Prostate gland (tissue), 2 donors: ENCODE measurements at regions not wholly inside any gene's neighbourhood (a gene's known extent, or its start where the extent isn't known, plus 50 kb on each side); places are given as distances from the start of the nearest gene placed in this dataset.

Source experiments
- DNase-seq: peaks from one replicate; pipeline ENCODE4 v3.0.0-alpha.2; 2019; ENCODE audit warnings: low spot score
- H3K27ac ChIP-seq, 2 donors: fragments of 200-600 bp; sonication (generic); 2 replicates each; pipeline ENCODE4 v1.5.1; 2017 to 2019
- H3K27me3 ChIP-seq: fragments of 200-600 bp; sonication (generic); replicated peaks from 2 replicates; pipeline ENCODE4 v1.5.1; 2019; ENCODE audit not compliant: insufficient read depth
- H3K36me3 ChIP-seq, 2 donors: fragments of 200-600 bp; sonication (generic); 1 replicate in 1 of 2; 2 replicates in 1 of 2; pipeline versions ENCODE4 v1.5.1 to v1.8.1; 2017 to 2019
- H3K4me1 ChIP-seq: fragments of 200-600 bp; sonication (generic); replicated peaks from 2 replicates; pipeline ENCODE4 v1.5.1; 2019
- H3K4me3 ChIP-seq, 2 donors: fragments of 200-600 bp; sonication (generic); 2 replicates each; pipeline ENCODE4 v1.5.1; 2017 to 2019
- H3K9me3 ChIP-seq: fragments of 200-600 bp; sonication (generic); 2 replicates; pipeline ENCODE4 v1.5.1; 2017
- CTCF ChIP-seq, 4 experiments: fragments of 200-600 bp in 2 of 4; fragments of 450-650 bp in 2 of 4; sonication (generic) in 2 of 4; IDR thresholded peaks; 1 replicate in 3 of 4; 2 replicates in 1 of 4; pipeline ENCODE4 v1.5.1; 2016 to 2019; ENCODE audit warnings: antibody characterized with exemption in 4 of 4, mild to moderate bottlenecking in 2 of 4, moderate library complexity in 2 of 4
- POLR2A ChIP-seq: fragments of 450-650 bp; IDR thresholded peaks from one replicate; pipeline ENCODE4 v1.6.1; 2016; ENCODE audit warnings: antibody characterized with exemption, mild to moderate bottlenecking
- POLR2AphosphoS5 ChIP-seq: sonication (generic); formaldehyde crosslinking; IDR thresholded peaks from one replicate; pipeline ENCODE4 v1.6.1; 2017; ENCODE audit warnings: antibody characterized with exemption
- WGBS: methylation state at CpG from one replicate; pipeline ENCODE4 v1.1.5; 2018; 5-methylcytosine and 5-hydroxymethylcytosine counted together
- intact Hi-C: fragments of 100-400 bp; cut with DNase I; formaldehyde crosslinking; loops from one replicate; pipeline ENCODE4 v1.14.2; 2022

DNA sequence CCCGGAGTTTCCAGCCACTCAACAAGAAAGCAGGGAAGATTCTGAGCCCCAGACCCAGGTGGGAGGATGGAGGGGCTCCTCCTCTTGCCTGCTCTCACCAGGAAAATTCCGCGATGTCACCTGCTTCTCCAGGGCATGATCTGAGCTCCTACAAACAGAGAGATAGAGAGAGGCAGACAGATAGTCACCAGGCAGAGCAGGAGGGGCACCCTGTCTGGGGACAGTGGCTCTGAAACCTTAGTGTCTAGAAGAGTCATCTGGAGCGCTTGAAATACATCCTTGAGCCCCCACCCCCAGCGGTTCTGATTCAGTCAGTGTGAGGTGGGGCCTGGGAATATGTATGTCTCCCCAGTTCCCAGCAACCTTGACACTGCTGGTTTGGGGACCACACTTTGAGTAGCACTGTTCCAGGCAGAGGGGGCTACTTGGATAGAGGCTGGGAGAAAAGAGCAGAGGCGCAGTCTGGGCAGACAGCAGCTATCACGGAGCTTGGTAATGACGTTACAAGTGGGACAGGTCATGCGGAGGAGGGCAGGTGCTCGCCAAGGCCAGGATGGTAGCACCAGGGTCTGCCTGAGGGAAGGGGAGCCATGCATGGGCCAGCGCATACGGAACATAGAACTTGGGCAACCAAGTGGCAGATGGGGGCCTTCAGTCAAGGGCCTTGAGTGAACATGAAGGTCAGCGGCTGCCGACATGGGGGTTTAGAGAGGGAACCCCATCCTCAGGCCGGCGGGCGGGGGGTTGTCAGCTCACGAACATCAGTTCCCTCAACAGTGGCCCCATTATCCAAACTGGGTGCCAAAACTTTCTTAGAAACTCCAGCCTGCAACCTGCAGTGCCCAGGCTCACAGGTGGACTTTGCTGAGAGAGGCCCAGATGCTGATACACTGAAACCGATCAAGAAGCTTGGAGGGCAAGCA is 60.9 kb upstream of the MYEOV start:
- WGBS = 95% methylated on average over 19 of the region's 19 CpGs
- H3K36me3 ChIP-seq = no peaks in the 10 kb centered on the region
- H3K9me3 ChIP-seq = no peaks in the 10 kb centered on the region
- intact Hi-C loops = no loop called here
- H3K4me3 ChIP-seq = no peak overlapping the region
- TF ChIP-seq POLR2A (no peak), POLR2AphosphoS5 (no peak), CTCF (IDR thresholded peaks at IDR 0.05) (no peak)
- no peaks in the 10 kb centered on the region for H3K4me1 ChIP-seq
- DNase-seq = no peak
- no peaks in the 10 kb centered on the region for H3K27me3 ChIP-seq
- H3K27ac ChIP-seq = no peak overlapping the region

- intact Hi-C loops = no loop called here
- Histone ChIP-seq H3K27ac (no peak overlapping the region), H3K4me3 (no peak overlapping the region), H3K27me3 (no peaks in the 10 kb centered on the region), H3K9me3 (no peaks in the 10 kb centered on the region), H3K36me3 (no peaks in the 10 kb centered on the region), H3K4me1 (no peaks in the 10 kb centered on the region)
- WGBS = 76% methylated on average over 26 of the region's 26 CpGs
- TF ChIP-seq CTCF (IDR thresholded peaks at IDR 0.05) (no peak), POLR2AphosphoS5 (no peak), POLR2A (no peak)
- no peak for DNase-seq
Measured at GRCh38 chr11:69233744-69234570, 60.0 kb upstream of the MYEOV start.

DNA sequence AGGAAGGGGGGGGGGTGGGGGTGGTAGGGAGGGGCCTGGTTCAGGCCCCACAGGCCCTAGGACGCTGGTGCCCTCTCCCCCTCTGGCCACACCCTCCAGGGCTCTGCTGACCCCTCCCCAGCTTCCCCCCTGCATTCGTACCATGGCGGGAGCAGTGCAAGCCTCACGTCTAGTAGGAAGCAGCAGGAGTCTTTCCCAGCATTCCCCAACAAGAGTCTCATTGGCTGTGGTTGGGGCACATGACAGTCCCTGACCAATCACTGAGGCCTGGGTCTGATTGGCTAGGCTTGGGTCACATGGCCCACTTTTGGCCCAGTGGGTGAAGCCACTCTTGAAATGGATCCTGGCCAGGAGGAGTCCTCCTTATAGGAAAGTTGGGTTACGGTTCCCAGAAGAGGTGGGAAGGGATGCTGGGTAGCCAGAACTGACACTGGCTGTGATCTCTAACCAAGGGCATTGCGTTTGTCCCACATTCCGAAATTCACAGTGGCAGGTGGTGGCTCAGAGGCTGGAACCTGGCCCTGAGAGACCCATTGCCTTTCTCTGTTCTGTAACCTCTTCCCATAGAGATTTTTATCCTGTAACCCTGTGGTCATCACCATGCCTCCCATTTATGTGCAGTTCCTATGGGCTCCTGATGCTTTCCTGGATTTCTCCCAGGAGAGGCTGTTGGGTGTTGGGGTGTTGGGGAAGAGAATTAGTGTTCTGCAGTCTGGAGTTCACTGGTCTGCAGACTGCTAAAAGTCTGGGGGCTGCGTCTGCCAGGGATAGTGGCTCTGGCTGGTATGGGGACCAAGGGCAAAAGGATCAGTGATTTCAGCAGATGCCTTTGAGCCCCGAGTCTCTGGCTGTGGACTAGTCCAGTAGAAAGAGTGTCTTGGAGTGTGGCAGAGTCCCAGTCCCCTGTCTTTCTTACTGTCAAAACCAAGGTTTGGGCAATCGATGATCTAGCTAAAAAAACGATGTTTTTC is 58.9 kb upstream of the MYEOV start:
- H3K27ac ChIP-seq = no peak overlapping the region
- intact Hi-C loops = no loop called here
- no peaks in the 10 kb centered on the region for H3K36me3 ChIP-seq
- TF ChIP-seq POLR2A (no peak), POLR2AphosphoS5 (no peak), CTCF (IDR thresholded peaks at IDR 0.05) (no peak)
- H3K4me3 ChIP-seq = no peak overlapping the region
- no peaks in the 10 kb centered on the region for H3K4me1 ChIP-seq
- H3K9me3 ChIP-seq = no peaks in the 10 kb centered on the region
- DNase-seq = no peak
- WGBS = 98% methylated on average over 11 of the region's 11 CpGs
- H3K27me3 ChIP-seq = no peaks in the 10 kb centered on the region

GRCh38 chr11:69238573-69239351 is 55.2 kb upstream of the MYEOV start:
- no peak for TF ChIP-seq POLR2A
- no peak for TF ChIP-seq CTCF (IDR thresholded peaks at IDR 0.05)
- Histone ChIP-seq H3K4me1 (no peaks in the 10 kb centered on the region), H3K9me3 (no peaks in the 10 kb centered on the region), H3K4me3 (no peak overlapping the region), H3K36me3 (no peaks in the 10 kb centered on the region), H3K27me3 (no peaks in the 10 kb centered on the region), H3K27ac (no peak overlapping the region)
- no peak for DNase-seq
- intact Hi-C loops = no loop called here
- WGBS = 53% methylated on average over 5 of the region's 5 CpGs
